ENCODE measurements at regions not wholly inside any gene's neighbourhood (a gene's known extent, or its start where the extent isn't known, plus 50 kb on each side); places are given as distances from the start of the nearest gene placed in this dataset.

DNA sequence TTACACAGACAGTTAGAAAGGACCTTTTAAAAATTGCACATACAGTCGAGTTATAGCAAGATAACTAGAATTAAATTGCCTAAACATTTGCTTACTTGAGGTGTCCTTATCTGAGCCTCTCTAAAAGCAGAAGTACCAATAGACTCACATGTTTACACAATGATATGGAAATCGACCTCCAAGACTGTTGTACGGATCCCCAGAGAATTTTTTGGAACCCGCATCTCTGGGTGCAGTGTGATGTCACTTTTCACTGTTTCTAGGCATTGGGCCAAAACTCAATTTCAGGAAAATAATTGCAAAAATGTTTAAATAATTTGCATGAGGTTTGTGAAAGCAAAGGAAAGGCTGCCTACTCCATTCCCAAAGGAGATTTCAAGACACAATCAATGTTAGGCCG lies 63.1 kb upstream of the ATG10 start:
- TF ChIP-seq, protein P1, sequence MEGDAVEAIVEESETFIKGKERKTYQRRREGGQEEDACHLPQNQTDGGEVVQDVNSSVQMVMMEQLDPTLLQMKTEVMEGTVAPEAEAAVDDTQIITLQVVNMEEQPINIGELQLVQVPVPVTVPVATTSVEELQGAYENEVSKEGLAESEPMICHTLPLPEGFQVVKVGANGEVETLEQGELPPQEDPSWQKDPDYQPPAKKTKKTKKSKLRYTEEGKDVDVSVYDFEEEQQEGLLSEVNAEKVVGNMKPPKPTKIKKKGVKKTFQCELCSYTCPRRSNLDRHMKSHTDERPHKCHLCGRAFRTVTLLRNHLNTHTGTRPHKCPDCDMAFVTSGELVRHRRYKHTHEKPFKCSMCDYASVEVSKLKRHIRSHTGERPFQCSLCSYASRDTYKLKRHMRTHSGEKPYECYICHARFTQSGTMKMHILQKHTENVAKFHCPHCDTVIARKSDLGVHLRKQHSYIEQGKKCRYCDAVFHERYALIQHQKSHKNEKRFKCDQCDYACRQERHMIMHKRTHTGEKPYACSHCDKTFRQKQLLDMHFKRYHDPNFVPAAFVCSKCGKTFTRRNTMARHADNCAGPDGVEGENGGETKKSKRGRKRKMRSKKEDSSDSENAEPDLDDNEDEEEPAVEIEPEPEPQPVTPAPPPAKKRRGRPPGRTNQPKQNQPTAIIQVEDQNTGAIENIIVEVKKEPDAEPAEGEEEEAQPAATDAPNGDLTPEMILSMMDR (conservative IDR thresholded peaks at IDR 0.05 in 1 of 2, IDR thresholded peaks at IDR 0.05 in 1 of 2; ENCODE audit: extremely low read depth in 1 of 2, insufficient read depth in 1 of 2, low read depth in 1 of 2, low read length in 2 of 2): no peak
- no peak for TF ChIP-seq EZH2 (IDR thresholded peaks at IDR 0.05; ENCODE audit: borderline replicate concordance, low read length)

Measured in mammary epithelial cell (primary cell).